Retinal pigment epithelial cell (primary cell): ENCODE measurements at regions not wholly inside any gene's neighbourhood (a gene's known extent, or its start where the extent isn't known, plus 50 kb on each side); places are given as distances from the start of the nearest gene placed in this dataset.

Experiments used
- DNase-seq: peaks from one replicate; pipeline ENCODE4 v3.0.0-alpha.2; 2010; ENCODE audit warnings: low read depth
- H3K4me3 ChIP-seq: 2 replicates; pipeline ENCODE4 v1.5.1; 2011; ENCODE audit warnings: mild to moderate bottlenecking, low read length, control low read depth, moderate library complexity
- TF ChIP-seq, protein P1 (sequence below): conservative IDR thresholded peaks from 2 replicates; pipeline ENCODE4 v1.5.1; 2011; ENCODE audit warnings: low read depth, low read length, control low read depth, inconsistent platforms

DNA sequence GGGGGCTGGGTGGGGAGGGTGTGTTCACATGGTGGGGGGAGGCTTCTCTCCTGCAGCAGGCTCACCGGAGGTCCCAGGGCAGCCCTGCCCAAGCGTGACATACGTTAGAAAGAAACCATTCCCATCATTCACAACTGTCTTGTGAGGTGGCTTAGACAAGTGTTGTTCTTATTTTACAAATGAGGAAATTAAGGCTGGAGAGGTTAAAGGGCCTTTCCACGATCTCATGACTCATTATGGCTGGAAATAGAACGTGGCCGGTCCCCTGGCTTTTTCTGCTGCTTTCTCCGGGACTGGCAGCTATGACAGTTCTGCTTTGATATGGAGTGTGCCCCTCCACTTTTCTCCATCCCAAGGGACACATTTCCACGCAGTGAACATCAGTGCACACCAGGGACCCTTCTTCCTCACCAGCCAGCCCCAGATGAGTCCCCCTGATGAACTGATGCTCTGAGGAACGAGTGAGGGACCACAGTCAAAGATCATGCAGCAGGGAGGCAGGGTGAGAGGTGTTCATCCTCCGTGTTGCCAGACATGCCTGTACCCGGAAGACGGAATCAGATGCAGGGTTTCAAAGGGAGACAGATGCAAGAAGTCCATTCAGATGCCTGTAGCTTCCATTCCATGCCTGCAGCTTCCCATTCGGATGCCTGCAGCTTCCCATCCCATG, 64.0 kb upstream of the ACSL1 start:
- H3K4me3 ChIP-seq: no peak overlapping the region
- TF ChIP-seq, protein P1, sequence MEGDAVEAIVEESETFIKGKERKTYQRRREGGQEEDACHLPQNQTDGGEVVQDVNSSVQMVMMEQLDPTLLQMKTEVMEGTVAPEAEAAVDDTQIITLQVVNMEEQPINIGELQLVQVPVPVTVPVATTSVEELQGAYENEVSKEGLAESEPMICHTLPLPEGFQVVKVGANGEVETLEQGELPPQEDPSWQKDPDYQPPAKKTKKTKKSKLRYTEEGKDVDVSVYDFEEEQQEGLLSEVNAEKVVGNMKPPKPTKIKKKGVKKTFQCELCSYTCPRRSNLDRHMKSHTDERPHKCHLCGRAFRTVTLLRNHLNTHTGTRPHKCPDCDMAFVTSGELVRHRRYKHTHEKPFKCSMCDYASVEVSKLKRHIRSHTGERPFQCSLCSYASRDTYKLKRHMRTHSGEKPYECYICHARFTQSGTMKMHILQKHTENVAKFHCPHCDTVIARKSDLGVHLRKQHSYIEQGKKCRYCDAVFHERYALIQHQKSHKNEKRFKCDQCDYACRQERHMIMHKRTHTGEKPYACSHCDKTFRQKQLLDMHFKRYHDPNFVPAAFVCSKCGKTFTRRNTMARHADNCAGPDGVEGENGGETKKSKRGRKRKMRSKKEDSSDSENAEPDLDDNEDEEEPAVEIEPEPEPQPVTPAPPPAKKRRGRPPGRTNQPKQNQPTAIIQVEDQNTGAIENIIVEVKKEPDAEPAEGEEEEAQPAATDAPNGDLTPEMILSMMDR: no peak
- no peak for DNase-seq

DNA sequence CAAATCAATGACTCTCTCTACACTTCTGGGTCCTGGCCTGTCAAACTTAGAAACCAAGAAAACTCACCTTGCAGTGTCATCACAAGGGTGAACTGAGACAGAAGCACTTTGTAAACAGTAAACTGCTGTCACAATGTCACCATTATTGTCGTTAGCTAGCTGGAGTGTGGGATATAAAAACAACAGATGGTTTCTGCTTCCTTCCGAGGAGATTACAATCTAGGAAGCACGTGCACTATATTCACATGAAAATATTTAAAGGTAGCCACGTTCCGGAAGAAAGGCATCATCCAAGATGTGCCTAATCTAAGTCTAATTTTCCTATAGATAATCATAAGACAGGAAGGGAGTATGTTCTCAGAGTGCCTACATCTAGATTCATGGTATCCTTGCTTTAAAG, 64.7 kb upstream of the ACSL1 start:
- H3K4me3 ChIP-seq: no peak overlapping the region
- no peak for DNase-seq
- TF ChIP-seq, protein P1: no peak

DNA sequence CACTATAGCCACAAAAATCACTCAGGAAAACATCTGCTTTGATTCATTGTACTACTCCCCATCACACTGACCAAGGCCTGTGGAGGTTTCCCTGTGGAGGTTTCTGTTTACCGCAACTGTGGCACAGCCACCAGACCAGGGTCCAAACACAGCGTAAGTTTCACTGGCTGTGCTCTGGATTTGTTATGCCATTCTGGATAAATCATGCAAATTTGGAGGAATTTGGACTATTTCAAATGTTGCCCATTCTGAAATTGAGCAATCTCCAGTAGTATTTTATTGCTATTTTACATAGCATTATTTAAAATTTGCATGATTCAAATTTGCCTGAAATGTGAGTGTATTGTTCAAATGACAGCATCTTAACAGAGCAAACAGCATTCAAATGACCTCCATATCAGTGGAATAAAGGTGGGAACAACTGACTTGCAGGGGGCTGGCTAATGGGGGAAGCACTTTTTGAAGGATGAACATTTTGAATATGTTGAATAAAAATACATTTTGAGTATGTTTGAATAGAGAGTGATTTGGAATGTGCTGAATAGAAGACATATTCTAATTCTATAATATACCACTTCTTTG, 66.1 kb upstream of the ACSL1 start:
- H3K4me3 ChIP-seq: no peak overlapping the region
- TF ChIP-seq, protein P1: no peak
- DNase-seq: no peak

DNA sequence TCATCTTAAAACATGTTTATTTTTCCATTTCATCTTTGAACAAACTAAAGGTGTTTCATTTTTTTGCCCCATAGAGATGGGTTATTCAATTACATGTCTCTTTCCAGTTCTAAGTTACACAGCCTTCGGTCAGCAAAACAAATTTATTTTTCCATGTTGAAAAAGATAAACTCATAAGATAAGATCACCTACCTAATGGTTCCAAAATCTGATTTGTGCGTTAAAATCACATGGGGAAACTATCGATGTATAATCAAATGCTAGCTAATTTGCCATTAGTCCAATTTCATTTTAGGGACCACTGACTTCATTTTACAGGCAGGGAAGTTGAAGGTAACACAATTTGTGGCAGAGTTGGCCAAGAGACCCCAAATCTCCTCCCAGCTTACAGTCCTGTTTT, 67.2 kb upstream of the ACSL1 start:
- H3K4me3 ChIP-seq: no peak overlapping the region
- TF ChIP-seq, protein P1: no peak
- DNase-seq: no peak

DNA sequence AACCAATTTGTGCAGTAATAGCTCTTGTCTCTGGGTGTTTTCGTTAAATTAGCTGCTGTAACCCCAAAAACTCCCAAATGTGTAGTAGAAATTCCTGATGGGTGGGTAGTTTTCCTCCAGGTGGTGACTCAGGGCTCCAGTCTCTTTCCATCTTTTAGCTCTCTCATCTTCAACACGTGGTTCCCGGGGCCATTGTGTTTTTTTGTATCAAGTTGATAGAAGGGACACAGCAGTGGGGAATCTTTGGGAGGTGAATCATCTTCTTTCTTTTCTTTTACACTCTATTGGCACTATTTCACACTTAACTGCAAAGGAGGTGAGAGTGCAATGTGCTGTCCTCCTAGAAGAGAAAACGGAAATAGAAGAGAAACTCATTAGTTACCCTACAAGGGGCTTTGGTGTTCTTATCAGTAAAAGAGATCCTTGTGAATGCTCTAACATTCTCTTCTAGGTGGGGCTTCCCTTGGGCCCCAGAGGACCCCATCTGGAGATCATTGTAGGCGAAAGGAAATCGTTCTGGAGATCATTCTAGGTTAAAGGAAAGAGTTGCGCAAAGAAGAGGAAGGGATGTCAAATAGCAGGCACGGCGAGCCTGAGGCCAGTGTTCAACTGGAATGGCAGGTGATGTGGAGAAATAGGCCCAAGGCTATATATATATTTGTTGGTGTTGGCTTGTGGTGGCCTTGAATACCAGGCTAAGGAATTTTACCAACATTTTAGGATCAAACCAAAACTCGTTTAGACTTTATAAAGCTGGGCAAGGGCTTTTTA, 68.2 kb upstream of the ACSL1 start:
- TF ChIP-seq, protein P1: no peak
- no peak for DNase-seq
- no peak overlapping the region for H3K4me3 ChIP-seq

DNA sequence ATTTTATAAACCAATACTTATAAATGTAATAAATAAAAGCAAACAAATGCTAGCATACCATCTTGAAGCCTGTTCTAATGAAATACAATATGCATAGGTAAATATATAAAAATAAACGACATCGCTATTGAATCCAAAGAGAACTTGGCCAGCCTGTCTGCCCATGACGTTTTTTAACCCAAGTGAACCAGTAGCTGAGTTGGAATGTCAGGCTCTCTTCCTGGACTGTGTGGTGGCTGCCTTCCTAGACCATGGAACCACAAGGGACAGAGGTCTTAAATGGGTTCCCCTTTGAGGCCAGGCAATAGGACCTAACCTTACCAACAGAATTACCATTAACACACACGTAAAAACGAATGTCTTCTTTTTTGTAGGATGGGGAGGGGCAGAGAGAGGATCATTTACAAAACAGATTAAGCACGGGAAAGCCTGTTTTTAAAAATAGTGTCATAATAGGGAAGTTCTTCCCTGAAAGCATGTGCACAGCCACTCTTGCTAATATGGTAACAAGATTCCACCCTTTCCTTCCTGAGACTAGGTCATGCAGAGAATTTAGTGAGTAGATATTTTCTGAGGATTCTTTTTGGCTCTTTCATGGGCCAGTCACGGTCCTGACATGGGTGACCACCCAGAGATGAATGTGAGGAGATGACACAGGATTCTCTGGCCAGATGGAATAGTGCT, 69.4 kb upstream of the ACSL1 start:
- H3K4me3 ChIP-seq: no peak overlapping the region
- no peak for DNase-seq
- TF ChIP-seq, protein P1: no peak
